GM10248 (cell line): ENCODE measurements at regions not wholly inside any gene's neighbourhood (a gene's known extent, or its start where the extent isn't known, plus 50 kb on each side); places are given as distances from the start of the nearest gene placed in this dataset.

Experiments used
- CTCF ChIA-PET: fragments of 300-600 bp; sonication (Branson Sonifier 250); formaldehyde crosslinking; extraction: SDS; loops from one replicate; lab custom pipeline; 2021; ENCODE audit warnings: antibody characterized with exemption; lab: Yijun Ruan, JAX
- POLR2A ChIA-PET: fragments of 350-650 bp; sonication (Branson Sonifier 250); formaldehyde crosslinking; extraction: SDS; loops from one replicate; lab custom pipeline; 2020; ENCODE audit warnings: antibody characterized with exemption; lab: Yijun Ruan, JAX
- DNase-seq: peaks from one replicate; pipeline ENCODE4 v3.0.0; 2012; ENCODE audit errors: extremely low spot score
- TF ChIP-seq, protein P1 (sequence below): IDR thresholded peaks from 2 replicates; pipeline ENCODE4 v1.5.1; 2012; ENCODE audit warnings: mild to moderate bottlenecking, low read depth; ENCODE audit errors: extremely low read depth, missing control alignments, control extremely low read depth

DNA sequence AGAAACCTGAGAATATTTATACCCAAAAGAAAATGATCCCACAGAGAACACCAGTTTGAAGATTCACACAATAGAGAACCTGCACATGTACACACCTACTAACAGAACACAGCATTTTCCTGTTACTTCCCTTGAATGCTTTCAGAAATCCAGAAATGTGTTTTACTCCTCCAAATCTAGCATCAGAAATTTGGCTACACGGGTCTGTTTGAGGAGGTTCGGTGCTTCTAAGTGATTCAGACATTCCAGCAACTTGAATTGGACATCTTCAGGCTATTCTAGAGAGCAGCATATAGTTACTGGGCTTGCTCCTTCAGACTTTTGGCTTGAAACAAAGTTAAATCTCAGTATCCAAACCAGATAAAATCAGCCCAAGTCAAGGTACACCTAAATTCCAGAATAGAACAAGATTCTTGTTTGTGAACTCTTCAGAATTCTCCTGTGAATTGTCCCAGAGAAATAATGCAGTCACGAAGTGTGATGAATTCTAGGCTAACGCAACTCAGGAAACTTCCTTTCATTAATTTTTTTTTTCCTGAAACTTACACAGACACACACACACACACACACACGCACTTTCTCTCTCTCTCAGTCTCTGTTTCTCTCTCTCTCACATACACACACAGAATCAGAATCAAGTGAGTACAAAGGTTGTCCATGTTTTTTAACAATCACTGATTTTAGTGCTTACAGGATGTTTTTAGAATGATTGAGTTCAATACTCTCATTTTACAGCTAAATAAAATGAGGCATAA, 278.4 kb upstream of the SNX7 start:
- ChIA-PET CTCF (no interaction called here), POLR2A (no interaction called here)
- TF ChIP-seq, protein P1, sequence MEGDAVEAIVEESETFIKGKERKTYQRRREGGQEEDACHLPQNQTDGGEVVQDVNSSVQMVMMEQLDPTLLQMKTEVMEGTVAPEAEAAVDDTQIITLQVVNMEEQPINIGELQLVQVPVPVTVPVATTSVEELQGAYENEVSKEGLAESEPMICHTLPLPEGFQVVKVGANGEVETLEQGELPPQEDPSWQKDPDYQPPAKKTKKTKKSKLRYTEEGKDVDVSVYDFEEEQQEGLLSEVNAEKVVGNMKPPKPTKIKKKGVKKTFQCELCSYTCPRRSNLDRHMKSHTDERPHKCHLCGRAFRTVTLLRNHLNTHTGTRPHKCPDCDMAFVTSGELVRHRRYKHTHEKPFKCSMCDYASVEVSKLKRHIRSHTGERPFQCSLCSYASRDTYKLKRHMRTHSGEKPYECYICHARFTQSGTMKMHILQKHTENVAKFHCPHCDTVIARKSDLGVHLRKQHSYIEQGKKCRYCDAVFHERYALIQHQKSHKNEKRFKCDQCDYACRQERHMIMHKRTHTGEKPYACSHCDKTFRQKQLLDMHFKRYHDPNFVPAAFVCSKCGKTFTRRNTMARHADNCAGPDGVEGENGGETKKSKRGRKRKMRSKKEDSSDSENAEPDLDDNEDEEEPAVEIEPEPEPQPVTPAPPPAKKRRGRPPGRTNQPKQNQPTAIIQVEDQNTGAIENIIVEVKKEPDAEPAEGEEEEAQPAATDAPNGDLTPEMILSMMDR: no peak
- DNase-seq: no peak

DNA sequence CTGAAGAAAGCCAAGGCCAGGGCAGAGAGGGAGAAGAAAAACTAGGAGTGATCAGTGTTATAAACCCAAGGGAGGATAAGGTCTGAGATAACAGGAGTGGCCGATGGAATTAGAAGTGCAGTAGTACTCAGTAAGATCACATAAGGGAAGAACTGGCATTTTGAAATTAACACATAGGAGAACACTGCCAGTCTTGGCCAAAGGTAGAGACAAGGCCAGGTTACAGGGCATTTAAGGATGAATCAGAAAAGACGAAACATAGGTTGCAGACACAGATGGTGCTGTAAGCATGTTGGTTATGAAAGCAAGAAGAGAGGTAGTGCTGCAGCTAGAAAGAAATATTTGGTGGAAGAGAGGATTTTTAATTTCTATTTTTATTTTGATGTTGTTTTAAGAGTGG, 278.9 kb upstream of the SNX7 start:
- DNase-seq: no peak
- ChIA-PET CTCF (no interaction called here), POLR2A (no interaction called here)
- TF ChIP-seq, protein P1: no peak

DNA sequence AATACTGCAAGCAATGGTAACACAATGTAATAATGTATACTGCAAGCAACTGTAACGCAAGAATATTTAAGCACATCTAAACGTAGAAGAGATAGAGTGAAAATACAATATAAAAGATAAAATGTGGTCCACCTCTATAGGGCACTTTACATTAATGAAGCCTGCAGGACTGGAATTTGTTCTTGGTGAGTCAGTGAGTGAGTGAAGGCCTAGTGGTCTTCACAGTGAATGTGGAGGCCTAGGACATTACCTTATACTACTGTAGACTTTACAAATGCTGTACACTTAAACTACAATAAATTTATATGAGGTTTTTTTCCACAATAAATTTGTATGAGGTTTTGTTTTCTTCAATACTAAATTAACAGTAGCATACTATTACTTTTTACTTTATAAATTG, 287.4 kb upstream of the SNX7 start:
- ChIA-PET POLR2A (no interaction called here), CTCF (interaction anchor here (1.1 to 1.3 kb wide), 2 partner anchors 17 to 59 kb away, joined by 3 read pairs; no protein-coding TSS in a partner anchor)
- no peak for DNase-seq
- TF ChIP-seq, protein P1: no peak

DNA sequence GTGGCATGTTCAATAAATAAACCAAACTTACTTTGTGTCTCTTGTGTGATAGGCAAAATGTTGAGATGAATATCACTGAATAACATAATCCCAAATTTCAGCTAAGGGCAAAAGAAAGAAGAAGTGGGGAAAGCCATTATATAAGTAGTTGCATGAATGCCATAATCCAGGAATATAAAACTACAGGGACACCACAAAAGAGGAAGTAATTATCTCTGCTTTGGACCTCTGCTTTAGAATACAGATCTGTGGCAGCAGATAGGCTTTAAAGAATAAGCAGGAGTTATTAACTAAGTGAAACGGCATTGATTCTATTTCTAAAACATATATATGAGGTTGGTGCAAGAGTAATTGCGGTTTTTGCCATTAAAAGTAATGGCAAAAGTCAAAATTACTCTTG, 288.5 kb upstream of the SNX7 start:
- ChIA-PET CTCF (interaction anchor here (1.3 kb wide), 1 partner anchor 58 kb away, joined by 3 read pairs; no protein-coding TSS in a partner anchor), POLR2A (no interaction called here)
- TF ChIP-seq, protein P1: no peak
- DNase-seq: no peak

DNA sequence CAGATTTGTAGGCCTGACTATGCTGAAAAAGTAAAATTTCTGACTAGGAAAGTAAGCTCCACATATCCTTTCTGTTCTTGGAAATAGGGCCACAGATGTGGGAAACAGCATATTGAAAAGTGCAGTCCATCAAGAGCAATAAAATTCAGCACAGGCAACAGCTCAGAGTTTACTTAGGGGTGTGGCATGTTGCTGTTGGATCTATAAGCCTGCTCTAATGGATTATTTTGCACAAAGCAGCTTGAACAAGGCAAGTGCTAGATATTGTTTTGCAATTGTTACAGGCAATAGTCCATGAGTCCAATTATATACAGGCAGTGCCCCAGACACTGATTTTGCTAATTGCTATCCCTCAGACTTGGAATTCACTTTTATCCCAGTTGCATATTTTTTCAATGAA, 289.8 kb upstream of the SNX7 start:
- TF ChIP-seq, protein P1: no peak
- CTCF ChIA-PET: no interaction called here
- DNase-seq: no peak
- POLR2A ChIA-PET: no interaction called here

DNA sequence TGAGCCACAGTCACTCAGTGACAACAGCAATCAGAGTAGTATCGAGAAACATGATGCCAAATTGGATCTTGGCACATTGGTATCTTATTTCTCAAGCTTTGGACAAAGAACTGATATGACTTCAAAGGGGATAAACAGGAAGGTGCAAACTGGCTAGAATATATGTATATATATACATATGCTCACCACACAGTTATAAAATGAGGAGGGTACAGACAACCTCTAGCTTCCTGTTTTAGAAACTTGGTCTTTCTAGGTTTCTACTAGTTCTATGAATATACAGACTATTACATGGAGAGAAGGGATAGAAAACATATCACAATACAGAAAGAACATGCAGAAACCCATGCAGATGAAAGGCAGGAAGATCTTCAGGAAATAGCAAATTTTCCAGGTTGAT, 292.1 kb upstream of the SNX7 start:
- POLR2A ChIA-PET: no interaction called here
- DNase-seq: no peak
- TF ChIP-seq, protein P1: no peak
- CTCF ChIA-PET: no interaction called here
